HEK293T (cell line): ENCODE measurements at regions not wholly inside any gene's neighbourhood (a gene's known extent, or its start where the extent isn't known, plus 50 kb on each side); places are given as distances from the start of the nearest gene placed in this dataset.

Source experiments
- CTCF ChIA-PET: fragments of 350-600 bp; formaldehyde crosslinking; extraction: SDS; loops from one replicate; lab custom pipeline; 2021; ENCODE audit warnings: antibody characterized with exemption, inconsistent platforms; lab: Yijun Ruan, JAX
- POLR2A ChIA-PET: fragments of 350-600 bp; formaldehyde crosslinking; extraction: SDS; loops from one replicate; lab custom pipeline; 2020; ENCODE audit warnings: antibody characterized with exemption, inconsistent platforms; lab: Yijun Ruan, JAX
- DNase-seq: peaks from one replicate; pipeline ENCODE4 v3.0.0; 2012; ENCODE audit warnings: mixed read lengths; ENCODE audit errors: extremely low spot score
- ARNT ChIP-seq: fragments of 450-650 bp; IDR thresholded peaks from 2 replicates; pipeline ENCODE4 v1.6.1; 2017; ENCODE audit warnings: mild to moderate bottlenecking
- BHLHE40 ChIP-seq: fragments of 450-650 bp; IDR thresholded peaks from 2 replicates; pipeline ENCODE4 v1.6.1; 2016; ENCODE audit warnings: mild to moderate bottlenecking, moderate library complexity, borderline replicate concordance
- CTBP1 ChIP-seq: fragments of 450-650 bp; IDR thresholded peaks from 2 replicates; pipeline ENCODE4 v1.6.1; 2016; ENCODE audit warnings: borderline replicate concordance
- ELF4 ChIP-seq: fragments of 450-650 bp; IDR thresholded peaks from 2 replicates; pipeline ENCODE4 v1.6.1; 2017; ENCODE audit warnings: antibody characterized with exemption
- FOXA1 ChIP-seq: fragments of 450-650 bp; IDR thresholded peaks from 2 replicates; pipeline ENCODE4 v1.6.1; 2016; ENCODE audit warnings: mild to moderate bottlenecking
- FOXK2 ChIP-seq: fragments of 450-650 bp; IDR thresholded peaks from 2 replicates; pipeline ENCODE4 v1.6.1; 2016; ENCODE audit warnings: mild to moderate bottlenecking
- FOXM1 ChIP-seq: fragments of 450-650 bp; IDR thresholded peaks from 2 replicates; pipeline ENCODE4 v1.6.1; 2017; ENCODE audit warnings: mild to moderate bottlenecking, borderline replicate concordance
- HDGF ChIP-seq: fragments of 450-650 bp; IDR thresholded peaks from 2 replicates; pipeline ENCODE4 v1.6.1; 2017; ENCODE audit warnings: antibody characterized with exemption, borderline replicate concordance
- L3MBTL2 ChIP-seq: fragments of 450-650 bp; conservative IDR thresholded peaks from 2 replicates; pipeline ENCODE4 v1.6.1; 2016; ENCODE audit warnings: mild to moderate bottlenecking
- LEF1 ChIP-seq: fragments of 450-650 bp; IDR thresholded peaks from 2 replicates; pipeline ENCODE4 v1.6.1; 2017; ENCODE audit warnings: mild to moderate bottlenecking, borderline replicate concordance
- NFRKB ChIP-seq: fragments of 450-650 bp; IDR thresholded peaks from 2 replicates; pipeline ENCODE4 v1.6.1; 2016; ENCODE audit warnings: mild to moderate bottlenecking, moderate library complexity
- SP1 ChIP-seq: fragments of 450-650 bp; IDR thresholded peaks from 2 replicates; pipeline ENCODE4 v1.6.1; 2017
- SUZ12 ChIP-seq: fragments of 450-650 bp; IDR thresholded peaks from 2 replicates; pipeline ENCODE4 v1.6.1; 2016; ENCODE audit warnings: mild to moderate bottlenecking
- TARDBP ChIP-seq: fragments of 450-650 bp; IDR thresholded peaks from 2 replicates; pipeline ENCODE4 v1.6.1; 2016
- ZNF384 ChIP-seq: fragments of 450-650 bp; IDR thresholded peaks from 2 replicates; pipeline ENCODE4 v1.6.1; 2016
- TF ChIP-seq, protein P1 (sequence below): fragments of 450-650 bp; IDR thresholded peaks from 2 replicates; pipeline ENCODE4 v1.6.1; 2016

DNA sequence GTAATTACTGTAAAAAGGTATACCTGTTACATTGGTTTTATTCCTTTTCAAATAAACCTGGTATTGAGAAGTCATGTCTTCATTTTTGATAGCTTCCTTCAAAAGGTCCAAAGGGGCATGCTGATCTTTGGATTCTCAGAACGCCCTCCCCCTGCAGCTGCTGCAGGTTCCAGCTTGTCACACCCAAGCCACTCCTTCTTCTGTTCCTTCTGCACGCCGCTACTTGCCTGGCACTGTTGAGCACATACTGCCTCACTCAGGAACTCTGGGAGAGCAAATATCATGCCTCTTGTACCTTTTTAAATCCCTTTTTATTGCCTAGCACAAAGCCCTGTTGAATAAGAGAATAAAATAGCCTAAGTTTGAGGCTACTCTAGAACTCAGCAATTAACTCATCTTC lies 136.9 kb downstream of the BARHL2 start:
- ChIA-PET CTCF (interaction anchor here (0.6 to 1.0 kb wide), 3 partner anchors 37 to 1349 kb away, joined by 3 to 8 read pairs (median 3); no protein-coding TSS in a partner anchor), POLR2A (no interaction called here)

DNA sequence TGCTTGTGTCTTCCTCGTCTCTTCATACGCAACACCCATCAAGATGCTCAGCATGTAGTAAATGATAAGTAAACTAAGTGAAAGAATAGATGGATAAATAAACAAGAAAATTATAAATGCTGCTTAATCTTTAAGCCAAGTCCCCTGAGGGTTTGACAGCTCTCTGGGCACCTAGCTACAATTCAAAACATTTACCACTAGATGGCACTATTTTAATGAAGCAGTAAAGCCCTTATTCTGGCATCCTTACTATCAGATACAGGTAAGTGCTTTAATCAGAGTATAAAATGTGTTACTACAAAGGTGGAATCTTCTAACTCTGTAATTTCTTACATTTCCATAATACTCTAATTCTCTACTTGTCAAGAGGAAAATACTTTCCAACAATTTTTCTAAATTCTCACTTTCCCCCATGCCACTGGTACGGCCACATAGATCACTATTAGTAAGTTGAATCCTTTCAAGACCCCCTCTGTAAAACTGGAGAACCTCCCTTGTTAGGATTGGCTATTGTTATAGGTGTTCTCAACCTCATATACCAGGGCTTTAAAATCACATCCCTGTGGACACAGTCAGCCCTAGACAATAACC lies 137.8 kb downstream of the BARHL2 start:
- TF ChIP-seq ARNT (no peak), TARDBP (no peak), BHLHE40 (no peak), SP1 (no peak), CTBP1 (no peak), FOXK2 (no peak), HDGF (no peak), FOXM1 (no peak), LEF1 (no peak), ELF4 (no peak), SUZ12 (no peak), ZNF384 (no peak), L3MBTL2 (no peak), FOXA1 (no peak), NFRKB (no peak)
- TF ChIP-seq, protein P1, sequence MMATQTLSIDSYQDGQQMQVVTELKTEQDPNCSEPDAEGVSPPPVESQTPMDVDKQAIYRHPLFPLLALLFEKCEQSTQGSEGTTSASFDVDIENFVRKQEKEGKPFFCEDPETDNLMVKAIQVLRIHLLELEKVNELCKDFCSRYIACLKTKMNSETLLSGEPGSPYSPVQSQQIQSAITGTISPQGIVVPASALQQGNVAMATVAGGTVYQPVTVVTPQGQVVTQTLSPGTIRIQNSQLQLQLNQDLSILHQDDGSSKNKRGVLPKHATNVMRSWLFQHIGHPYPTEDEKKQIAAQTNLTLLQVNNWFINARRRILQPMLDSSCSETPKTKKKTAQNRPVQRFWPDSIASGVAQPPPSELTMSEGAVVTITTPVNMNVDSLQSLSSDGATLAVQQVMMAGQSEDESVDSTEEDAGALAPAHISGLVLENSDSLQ = no peak
- CTCF ChIA-PET = interaction anchor here (0.6 to 1.1 kb wide), 7 partner anchors 9 to 671 kb away, joined by 3 to 7 read pairs (median 3); no protein-coding TSS in a partner anchor
- POLR2A ChIA-PET = no interaction called here
- DNase-seq = peak; percentile 69

More for the DNA sequence above, 136.9 kb downstream of the BARHL2 start:
- no peak for TF ChIP-seq FOXM1
- no peak for TF ChIP-seq ELF4
- no peak for TF ChIP-seq SP1
- no peak for TF ChIP-seq FOXK2
- no peak for TF ChIP-seq NFRKB
- no peak for TF ChIP-seq FOXA1
- TF ChIP-seq TARDBP = no peak
- no peak for TF ChIP-seq BHLHE40
- TF ChIP-seq ZNF384 = no peak
- no peak for TF ChIP-seq LEF1
- TF ChIP-seq CTBP1 = no peak
- TF ChIP-seq, protein P1 = no peak
- TF ChIP-seq SUZ12 = no peak
- TF ChIP-seq HDGF = no peak
- TF ChIP-seq L3MBTL2 = no peak
- no peak for TF ChIP-seq ARNT
- no peak for DNase-seq

DNA sequence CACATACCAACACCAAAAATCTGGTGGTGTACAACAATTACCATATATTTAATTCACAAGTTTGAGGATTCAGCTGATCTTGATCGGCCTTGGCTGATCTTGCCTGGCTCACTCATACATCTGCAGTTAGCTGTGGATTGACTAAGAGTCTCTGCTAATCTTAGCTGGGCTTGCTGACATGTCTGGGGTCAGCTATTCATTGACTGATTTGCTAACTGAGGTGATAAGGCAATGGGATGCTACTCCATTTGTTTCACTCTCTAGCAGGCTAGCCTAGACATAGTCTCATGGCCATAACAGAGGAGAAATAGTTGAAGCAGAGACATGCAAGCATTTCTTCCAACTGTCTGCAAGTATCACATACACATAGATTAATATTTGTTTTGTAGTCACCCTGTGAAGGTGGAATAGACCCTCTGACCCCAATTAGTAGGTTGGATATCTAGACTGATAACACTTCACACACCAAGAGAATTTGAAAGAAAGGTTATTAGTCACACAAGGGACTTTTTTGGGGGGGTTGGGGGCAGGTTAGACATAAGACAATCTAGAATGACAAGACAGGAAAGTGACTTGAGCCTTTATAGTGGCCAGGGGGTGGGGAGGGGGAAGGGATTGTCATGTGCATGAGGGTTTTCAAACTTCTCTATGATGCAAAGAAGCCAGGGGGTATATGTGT lies 142.3 kb downstream of the BARHL2 start:
- no peak for DNase-seq
- TF ChIP-seq ZNF384 = no peak
- TF ChIP-seq SP1 = no peak
- TF ChIP-seq FOXA1 = no peak
- TF ChIP-seq SUZ12 = no peak
- no peak for TF ChIP-seq HDGF
- no peak for TF ChIP-seq ELF4
- TF ChIP-seq LEF1 = no peak
- no peak for TF ChIP-seq L3MBTL2
- no peak for TF ChIP-seq TARDBP
- no peak for TF ChIP-seq NFRKB
- no peak for TF ChIP-seq CTBP1
- TF ChIP-seq FOXM1 = no peak
- TF ChIP-seq FOXK2 = no peak
- TF ChIP-seq ARNT = no peak
- no peak for TF ChIP-seq BHLHE40
- TF ChIP-seq, protein P1 = no peak
- ChIA-PET POLR2A (no interaction called here), CTCF (interaction anchor here (1.2 kb wide), 1 partner anchor 591 kb away, joined by 3 read pairs; no protein-coding TSS in a partner anchor)

DNA sequence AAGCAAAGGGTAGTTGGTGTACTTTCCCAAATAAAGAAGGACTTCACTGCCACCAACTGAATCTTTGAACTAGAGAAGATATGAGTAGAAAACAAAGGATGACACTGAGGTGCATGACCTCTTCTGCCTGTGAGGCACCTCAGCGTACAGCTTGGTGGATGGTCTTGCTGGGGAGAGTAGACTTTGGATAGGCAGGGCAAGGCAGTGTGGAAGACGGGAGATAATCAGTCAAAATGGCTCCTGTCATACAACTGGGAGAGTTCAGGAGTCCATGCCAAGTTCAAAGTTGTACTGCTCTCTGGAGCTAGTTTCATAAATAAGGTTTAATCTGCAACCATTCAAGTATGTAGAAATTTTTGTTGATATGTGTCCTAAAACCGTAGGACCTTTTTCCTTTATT lies 143.4 kb downstream of the BARHL2 start:
- POLR2A ChIA-PET = no interaction called here
- no peak for DNase-seq
- CTCF ChIA-PET = interaction anchor here (1.2 kb wide), 1 partner anchor 592 kb away, joined by 3 read pairs; no protein-coding TSS in a partner anchor
- TF ChIP-seq LEF1 = no peak
- TF ChIP-seq TARDBP = no peak
- TF ChIP-seq SUZ12 = no peak
- no peak for TF ChIP-seq ZNF384
- TF ChIP-seq SP1 = no peak
- TF ChIP-seq ARNT = no peak
- no peak for TF ChIP-seq NFRKB
- no peak for TF ChIP-seq FOXK2
- no peak for TF ChIP-seq HDGF
- TF ChIP-seq FOXM1 = no peak
- TF ChIP-seq ELF4 = no peak
- no peak for TF ChIP-seq L3MBTL2
- no peak for TF ChIP-seq BHLHE40
- no peak for TF ChIP-seq CTBP1
- no peak for TF ChIP-seq FOXA1
- TF ChIP-seq, protein P1 = no peak
